ENCODE measurements at regions not wholly inside any gene's neighbourhood (a gene's known extent, or its start where the extent isn't known, plus 50 kb on each side); places are given as distances from the start of the nearest gene placed in this dataset.

DNA sequence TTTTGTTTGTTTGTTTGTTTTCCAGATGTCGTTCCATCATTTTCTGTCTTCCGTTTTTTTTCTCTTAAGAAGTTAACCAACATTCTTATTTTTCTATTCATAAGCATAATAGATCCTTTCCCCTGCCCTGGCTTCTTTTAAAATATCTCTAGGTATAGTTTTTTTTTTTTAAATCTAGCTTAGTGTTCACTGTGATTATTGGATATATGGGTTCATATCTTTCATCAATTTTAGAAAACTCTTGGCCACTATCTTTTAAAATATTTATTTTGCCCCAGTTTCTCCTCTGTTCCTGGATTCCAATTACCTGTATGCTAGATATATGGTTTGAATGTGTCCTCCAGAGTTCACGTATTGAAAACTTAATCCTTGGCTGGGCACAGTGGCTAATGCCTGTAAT, 59.6 kb downstream of the GSX2 start:
- peaks cover 0 to 4% of the 10 kb centered on the region in 2 experiments for H3K9me3 ChIP-seq (ENCODE audit: control insufficient read depth in 1 of 2, insufficient read depth in 1 of 2, low read length in 2 of 2)
- TF ChIP-seq, protein P1, sequence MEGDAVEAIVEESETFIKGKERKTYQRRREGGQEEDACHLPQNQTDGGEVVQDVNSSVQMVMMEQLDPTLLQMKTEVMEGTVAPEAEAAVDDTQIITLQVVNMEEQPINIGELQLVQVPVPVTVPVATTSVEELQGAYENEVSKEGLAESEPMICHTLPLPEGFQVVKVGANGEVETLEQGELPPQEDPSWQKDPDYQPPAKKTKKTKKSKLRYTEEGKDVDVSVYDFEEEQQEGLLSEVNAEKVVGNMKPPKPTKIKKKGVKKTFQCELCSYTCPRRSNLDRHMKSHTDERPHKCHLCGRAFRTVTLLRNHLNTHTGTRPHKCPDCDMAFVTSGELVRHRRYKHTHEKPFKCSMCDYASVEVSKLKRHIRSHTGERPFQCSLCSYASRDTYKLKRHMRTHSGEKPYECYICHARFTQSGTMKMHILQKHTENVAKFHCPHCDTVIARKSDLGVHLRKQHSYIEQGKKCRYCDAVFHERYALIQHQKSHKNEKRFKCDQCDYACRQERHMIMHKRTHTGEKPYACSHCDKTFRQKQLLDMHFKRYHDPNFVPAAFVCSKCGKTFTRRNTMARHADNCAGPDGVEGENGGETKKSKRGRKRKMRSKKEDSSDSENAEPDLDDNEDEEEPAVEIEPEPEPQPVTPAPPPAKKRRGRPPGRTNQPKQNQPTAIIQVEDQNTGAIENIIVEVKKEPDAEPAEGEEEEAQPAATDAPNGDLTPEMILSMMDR (IDR thresholded peaks at IDR 0.05): no peak
- Mint-ChIP-seq H3K9me3 (peaks cover 14% of the 10 kb centered on the region), H3K4me1 (ENCODE audit: low read depth) (no peaks in the 10 kb centered on the region), H3K27ac (no peak overlapping the region), H3K27me3 (peaks cover 9% of the 10 kb centered on the region), H3K4me3 (no peak overlapping the region), H3K36me3 (ENCODE audit: low read depth) (peaks cover 4% of the 10 kb centered on the region)
- ChIA-PET POLR2A (no interaction called here), CTCF (no interaction called here)
- H3K4me3 ChIP-seq (ENCODE audit: low read length): no peak overlapping the region
- H3K36me3 ChIP-seq (ENCODE audit: insufficient read depth, low read length): no peaks in the 10 kb centered on the region
- DNase-seq (no peak), ATAC-seq (ENCODE audit: poor library complexity) (no peak)
- H3K27ac ChIP-seq (ENCODE audit: low read depth in 1 of 2, low read length in 2 of 2): no peak overlapping the region
- intact Hi-C loops (cut with DNase I, micrococcal nuclease): no loop called here
- no peaks in the 10 kb centered on the region for H3K27me3 ChIP-seq (ENCODE audit: control insufficient read depth in 1 of 2, insufficient read depth in 2 of 2, low read length in 2 of 2)
- no peaks in the 10 kb centered on the region for H3K4me1 ChIP-seq (ENCODE audit: insufficient read depth, low read length)

DNA sequence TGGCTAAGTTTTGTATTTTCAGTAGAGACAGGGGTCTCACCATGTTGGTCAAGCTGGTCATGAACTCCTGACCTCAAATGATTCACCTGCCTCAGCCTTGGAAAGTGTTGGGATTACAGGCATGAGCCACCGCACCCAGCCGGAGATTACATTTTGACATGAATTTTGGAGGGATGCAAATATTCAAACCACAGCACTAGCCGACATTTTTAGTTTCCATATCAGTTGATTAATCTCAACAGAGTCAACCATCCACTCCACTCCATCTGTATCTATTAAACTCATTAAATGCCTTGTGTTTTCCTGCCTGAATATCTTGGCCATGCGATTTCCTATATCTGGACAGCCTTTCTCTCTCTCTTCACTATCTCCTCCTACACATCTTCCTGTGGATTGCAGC, 64.1 kb upstream of the PDGFRA start:
- no peak overlapping the region for H3K4me3 Mint-ChIP-seq
- H3K36me3 Mint-ChIP-seq (ENCODE audit: low read depth): no peaks in the 10 kb centered on the region
- no peak overlapping the region for H3K27ac Mint-ChIP-seq
- TF ChIP-seq, protein P1 (IDR thresholded peaks at IDR 0.05): no peak
- Histone ChIP-seq H3K9me3 (ENCODE audit: control insufficient read depth in 1 of 2, insufficient read depth in 1 of 2, low read length in 2 of 2) (peaks cover 0 to 4% of the 10 kb centered on the region in 2 experiments), H3K27ac (ENCODE audit: low read depth in 1 of 2, low read length in 2 of 2) (no peak overlapping the region), H3K4me3 (ENCODE audit: low read length) (no peak overlapping the region), H3K27me3 (ENCODE audit: control insufficient read depth in 1 of 2, insufficient read depth in 2 of 2, low read length in 2 of 2) (no peaks in the 10 kb centered on the region), H3K36me3 (ENCODE audit: insufficient read depth, low read length) (no peaks in the 10 kb centered on the region), H3K4me1 (ENCODE audit: insufficient read depth, low read length) (no peaks in the 10 kb centered on the region)
- DNase-seq (no peak), ATAC-seq (ENCODE audit: poor library complexity) (no peak)
- ChIA-PET POLR2A (no interaction called here), CTCF (interaction anchor here (0.7 kb wide), 1 partner anchor 36 kb away, joined by 3 read pairs; no protein-coding TSS in a partner anchor)
- intact Hi-C loops (cut with DNase I, micrococcal nuclease): no loop called here
- no peaks in the 10 kb centered on the region for H3K4me1 Mint-ChIP-seq (ENCODE audit: low read depth)
- peaks cover 15% of the 10 kb centered on the region for H3K27me3 Mint-ChIP-seq
- peaks cover 4% of the 10 kb centered on the region for H3K9me3 Mint-ChIP-seq

DNA sequence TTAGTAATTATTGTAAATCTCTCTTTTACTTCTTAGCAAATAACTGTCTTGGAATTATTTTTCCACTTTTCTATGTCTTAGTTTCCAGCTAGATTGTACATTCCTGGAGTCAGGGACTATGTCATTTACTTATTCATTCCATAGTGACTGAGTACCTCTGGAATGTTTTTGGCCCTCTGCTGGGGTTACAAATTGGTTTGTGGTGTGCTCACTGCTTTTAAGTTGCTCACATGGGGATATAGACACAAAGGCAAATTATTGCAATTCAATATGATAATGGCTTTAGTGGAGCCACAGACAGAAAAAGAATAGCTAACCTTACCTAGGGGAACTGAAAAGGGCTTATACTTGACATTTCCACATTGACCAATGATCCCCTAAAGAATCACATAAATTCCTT, 63.7 kb upstream of the PDGFRA start:
- POLR2A ChIA-PET: no interaction called here
- Histone ChIP-seq H3K36me3 (ENCODE audit: insufficient read depth, low read length) (no peaks in the 10 kb centered on the region), H3K4me3 (ENCODE audit: low read length) (no peak overlapping the region), H3K27ac (ENCODE audit: low read depth in 1 of 2, low read length in 2 of 2) (no peak overlapping the region), H3K4me1 (ENCODE audit: insufficient read depth, low read length) (no peaks in the 10 kb centered on the region), H3K9me3 (ENCODE audit: control insufficient read depth in 1 of 2, insufficient read depth in 1 of 2, low read length in 2 of 2) (peaks cover 0 to 4% of the 10 kb centered on the region in 2 experiments), H3K27me3 (ENCODE audit: control insufficient read depth in 1 of 2, insufficient read depth in 2 of 2, low read length in 2 of 2) (no peaks in the 10 kb centered on the region)
- Mint-ChIP-seq H3K4me3 (no peak overlapping the region), H3K27me3 (peaks cover 17% of the 10 kb centered on the region), H3K36me3 (ENCODE audit: low read depth) (no peaks in the 10 kb centered on the region), H3K9me3 (peaks cover 4% of the 10 kb centered on the region), H3K4me1 (ENCODE audit: low read depth) (no peaks in the 10 kb centered on the region), H3K27ac (no peak overlapping the region)
- TF ChIP-seq, protein P1 (IDR thresholded peaks at IDR 0.05): no peak
- DNase-seq (no peak), ATAC-seq (ENCODE audit: poor library complexity) (no peak)
- CTCF ChIA-PET: no interaction called here
- intact Hi-C loops (cut with DNase I, micrococcal nuclease): no loop called here
